GM21619 (cell line): ENCODE measurements at regions not wholly inside any gene's neighbourhood (a gene's known extent, or its start where the extent isn't known, plus 50 kb on each side); places are given as distances from the start of the nearest gene placed in this dataset.

Source experiments
- ATAC-seq: cut with Tn5 transposase; IDR thresholded peaks from one replicate; pipeline ENCODE4 v1.9.1; 2021; ENCODE audit not compliant: unreplicated experiment

DNA sequence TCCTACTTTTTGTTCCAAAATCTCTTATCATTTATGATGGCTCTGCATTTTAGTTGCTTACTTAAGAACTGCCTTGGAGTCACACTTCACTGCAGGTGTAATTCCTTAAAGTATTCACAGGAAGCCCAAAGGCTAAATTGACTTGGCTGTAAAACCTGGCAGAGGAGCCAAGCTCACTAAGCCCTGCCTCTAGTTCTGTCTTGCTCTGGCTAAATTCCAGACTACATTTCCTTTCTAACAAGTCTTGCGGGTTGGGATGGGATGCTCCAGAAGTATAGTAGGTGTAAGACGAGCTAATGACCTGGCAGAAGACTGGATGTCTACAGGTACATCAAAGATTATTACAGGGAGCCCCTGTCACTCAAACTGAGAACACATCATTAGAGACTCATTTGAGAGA, 924.0 kb upstream of the INTU start:
- ATAC-seq: no peak

DNA sequence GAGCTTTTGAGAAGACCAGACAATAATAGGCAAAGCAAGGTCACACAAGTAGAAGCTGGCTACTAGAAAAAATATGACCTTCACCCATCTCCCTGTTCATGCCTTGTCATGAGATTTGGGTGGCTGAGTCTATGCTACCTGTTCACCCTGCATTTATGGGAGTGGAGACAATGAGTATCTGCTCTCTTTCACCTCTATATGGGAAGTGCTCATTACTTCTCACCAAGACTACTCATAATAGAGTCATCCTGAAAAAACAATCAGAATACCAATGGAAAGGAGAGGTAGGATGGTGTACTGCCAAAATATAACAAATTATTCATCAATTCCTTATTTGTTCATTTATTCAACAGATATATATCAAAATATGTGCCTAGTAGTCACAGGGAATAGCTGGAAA, 921.8 kb upstream of the INTU start:
- no peak for ATAC-seq

- ATAC-seq: no peak
Measured at GRCh38 chr4:126715067-126715466, 917.7 kb upstream of the INTU start.

DNA sequence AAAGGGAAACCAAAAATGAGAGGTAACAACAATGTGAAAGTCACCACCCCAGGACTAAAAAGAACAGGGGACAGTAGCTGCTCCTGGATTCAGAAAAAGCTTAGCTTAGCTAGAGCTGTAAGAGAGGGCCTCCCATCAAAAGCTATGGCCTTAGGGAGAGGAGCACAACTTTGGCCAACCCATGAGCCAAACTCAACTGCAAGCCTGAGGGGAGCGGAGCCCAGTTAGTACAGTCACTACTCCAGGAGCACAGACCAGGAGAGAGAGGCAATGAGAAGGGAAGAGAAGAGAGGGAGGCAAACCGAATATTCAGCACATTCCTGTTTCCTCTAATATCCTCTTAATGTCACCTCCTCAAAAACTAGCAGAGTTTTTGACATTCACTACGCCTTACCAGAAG, 917.1 kb upstream of the INTU start:
- no peak for ATAC-seq

DNA sequence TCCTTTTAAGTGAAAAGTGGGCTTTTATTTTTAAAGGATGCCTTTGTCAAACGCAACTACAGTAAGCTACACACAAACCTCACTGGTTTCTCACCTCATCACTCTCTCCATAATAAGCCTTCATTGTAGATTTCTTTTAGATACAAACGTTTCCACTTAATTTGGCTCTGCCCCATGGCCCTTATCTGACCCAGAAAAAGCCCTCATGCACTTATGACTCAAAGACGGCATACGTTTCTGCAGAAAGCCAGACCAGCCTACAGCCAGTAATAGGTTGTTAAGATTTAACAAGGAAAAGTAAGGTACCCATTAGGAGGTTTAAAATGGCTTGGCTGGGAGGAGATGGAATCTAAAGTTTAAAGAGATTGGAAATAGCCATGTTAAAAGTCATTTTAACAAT, 914.6 kb upstream of the INTU start:
- no peak for ATAC-seq

DNA sequence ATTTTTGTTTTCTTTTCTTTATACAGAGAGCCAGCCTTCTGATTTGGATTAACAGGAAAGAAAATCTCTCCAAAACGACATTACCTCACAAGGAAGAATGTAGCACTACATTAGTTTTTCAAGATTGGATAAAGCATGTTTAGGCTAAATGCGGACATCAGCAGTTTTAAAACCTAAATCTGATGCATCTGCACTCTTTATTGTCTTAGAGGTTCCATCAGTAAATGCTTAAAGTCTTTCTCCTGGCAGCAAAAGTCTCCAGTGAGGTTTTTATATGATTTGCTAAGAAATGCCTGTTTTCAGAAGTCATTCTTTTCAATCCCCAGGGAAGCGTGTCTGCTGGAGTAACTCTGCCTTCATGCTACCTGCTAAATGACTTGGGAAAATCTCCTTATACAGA, 912.9 kb upstream of the INTU start:
- no peak for ATAC-seq

DNA sequence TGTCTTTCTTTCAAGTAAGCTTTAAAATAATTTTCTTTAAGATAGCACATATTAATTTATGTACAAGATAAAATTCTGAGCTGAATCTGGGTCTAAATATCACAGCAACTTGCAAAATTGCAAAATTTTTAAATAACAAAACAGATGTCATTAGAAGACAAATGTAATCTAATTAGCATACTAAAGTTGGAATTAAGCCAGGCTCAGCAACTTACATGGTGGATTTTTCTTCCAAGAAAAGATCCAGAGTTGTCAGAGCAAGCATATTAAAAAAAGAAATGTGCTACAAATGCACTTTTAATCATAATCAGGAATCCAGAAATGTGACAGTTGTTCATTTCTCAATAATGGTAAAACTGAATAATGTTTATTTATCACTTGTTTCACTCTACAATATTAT, 906.9 kb upstream of the INTU start:
- no peak for ATAC-seq

- no peak for ATAC-seq
Measured at GRCh38 chr4:126727461-126727860, 905.3 kb upstream of the INTU start.

GRCh38 chr4:126731062-126731461, 901.7 kb upstream of the INTU start:
- no peak for ATAC-seq

GRCh38 chr4:126733301-126733700, 899.5 kb upstream of the INTU start:
- no peak for ATAC-seq

DNA sequence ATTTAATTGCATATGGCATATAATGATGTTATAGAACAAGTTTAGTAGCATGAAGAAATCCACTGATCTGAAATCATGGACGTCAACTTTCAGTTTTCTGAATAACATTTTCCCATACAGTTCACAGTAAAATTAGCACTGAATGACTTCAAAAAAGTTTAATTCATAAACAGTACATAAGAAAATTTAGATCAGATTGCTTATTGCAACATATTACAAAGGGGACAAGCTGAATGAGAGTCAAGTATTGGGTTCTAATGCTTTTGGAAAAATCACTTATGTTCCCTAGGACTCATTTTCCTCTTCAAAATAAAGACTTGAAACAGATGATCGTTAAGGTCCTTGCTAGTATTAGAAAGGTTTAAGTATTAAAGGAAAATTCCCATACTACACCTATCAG, 898.3 kb upstream of the INTU start:
- ATAC-seq: no peak

- no peak for ATAC-seq
Measured at GRCh38 chr4:126735294-126736132, 897.2 kb upstream of the INTU start.

DNA sequence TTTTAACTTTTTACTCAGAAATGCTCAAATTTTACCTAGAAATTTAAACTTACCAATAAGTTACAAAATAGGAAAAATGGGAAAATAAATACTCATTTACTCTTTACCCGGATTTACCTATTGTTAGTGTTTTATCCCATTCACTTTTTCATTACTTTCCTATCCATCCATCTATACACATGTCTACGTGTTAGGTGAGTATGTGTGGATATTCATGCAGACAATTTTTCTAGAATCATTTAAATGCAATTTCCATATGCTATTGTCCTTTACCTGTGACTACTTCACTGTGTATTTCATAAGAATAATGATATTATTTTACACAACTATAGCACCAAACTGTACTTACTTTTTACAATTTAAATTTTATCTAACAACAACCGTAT, 896.6 kb upstream of the INTU start:
- no peak for ATAC-seq

DNA sequence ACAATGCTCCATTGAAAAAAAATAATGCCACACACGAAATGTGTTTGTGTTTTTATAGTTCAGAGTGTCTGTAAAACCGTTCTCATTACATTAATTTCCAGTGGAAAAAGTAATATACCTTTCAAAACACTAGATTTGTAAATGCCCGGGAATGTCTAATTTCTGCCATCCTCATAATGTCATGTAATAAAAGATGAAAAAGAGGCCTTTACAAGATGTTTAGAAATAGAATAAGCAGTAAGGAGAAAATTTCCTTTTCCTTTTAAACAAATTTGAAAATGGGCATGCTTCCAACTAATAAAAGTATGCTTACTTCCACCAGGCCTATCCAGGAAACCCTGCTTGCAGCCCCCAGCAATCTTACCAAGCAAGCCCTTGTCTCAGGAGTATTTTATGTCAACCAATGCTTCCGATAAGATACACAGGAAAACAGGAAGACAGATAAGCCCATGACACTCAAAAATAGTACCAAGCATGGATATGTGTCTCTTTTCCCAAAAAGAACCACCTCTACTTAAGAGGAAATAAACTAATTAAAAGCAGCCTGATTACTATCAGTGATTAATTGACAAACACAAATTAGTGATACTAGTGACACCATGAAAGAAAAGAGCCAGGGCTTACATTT, 894.7 kb upstream of the INTU start:
- no peak for ATAC-seq

DNA sequence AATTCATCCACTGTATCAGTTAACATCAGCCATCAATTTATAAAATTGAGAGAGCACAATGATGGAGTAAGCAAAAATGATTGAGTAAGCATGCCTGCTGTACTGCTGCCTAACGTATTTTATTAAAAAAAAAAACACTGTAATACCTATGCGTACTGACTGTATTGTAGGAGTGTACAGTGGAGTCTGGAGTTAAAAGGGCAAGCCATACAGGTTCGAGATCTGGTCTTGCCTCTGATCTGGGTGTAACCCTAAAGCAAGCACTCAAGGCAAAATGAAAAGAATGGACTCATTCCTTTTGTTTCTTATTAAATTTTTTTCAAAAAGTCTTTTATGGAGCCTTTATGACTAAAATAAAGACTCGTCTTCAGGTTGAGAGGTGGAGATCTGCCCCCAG, 894.2 kb upstream of the INTU start:
- no peak for ATAC-seq

DNA sequence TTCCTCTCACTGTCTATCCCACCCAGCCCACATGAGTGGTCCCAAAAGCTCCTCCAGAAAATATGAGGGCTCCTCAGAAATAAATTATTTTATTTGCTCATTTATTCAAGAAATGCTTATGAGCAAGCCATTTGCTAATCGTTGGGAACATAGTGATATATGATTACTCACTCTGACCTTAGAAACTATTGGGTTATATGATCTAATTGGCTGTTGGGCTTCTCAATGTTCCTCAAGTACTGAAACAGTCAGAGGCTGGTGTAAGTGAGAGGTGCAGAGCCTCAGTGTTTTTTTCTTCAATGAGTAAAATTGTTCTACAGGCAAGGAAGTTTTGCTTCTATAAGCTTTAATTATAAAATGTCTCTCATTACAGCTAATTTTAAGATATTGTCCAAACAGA, 893.8 kb upstream of the INTU start:
- no peak for ATAC-seq

DNA sequence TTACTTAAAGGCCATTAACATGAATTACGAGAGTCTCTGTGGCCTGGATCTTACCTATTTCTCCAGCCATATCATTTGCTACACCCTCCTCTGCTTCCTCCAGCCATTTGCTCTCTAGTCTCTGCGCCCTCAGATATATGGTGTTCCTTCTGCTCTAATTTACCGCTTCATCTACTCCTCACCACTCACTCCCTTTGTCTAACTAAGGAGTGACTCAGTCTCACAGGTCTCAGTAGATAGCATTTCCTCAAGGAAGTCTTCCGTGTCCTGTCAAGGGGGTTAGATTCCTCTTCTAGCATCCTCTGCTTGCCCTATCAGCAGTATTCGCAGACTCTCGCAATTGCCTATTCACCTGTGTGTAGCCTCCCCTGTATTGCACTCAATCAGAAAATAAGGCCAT, 892.1 kb upstream of the INTU start:
- no peak for ATAC-seq

DNA sequence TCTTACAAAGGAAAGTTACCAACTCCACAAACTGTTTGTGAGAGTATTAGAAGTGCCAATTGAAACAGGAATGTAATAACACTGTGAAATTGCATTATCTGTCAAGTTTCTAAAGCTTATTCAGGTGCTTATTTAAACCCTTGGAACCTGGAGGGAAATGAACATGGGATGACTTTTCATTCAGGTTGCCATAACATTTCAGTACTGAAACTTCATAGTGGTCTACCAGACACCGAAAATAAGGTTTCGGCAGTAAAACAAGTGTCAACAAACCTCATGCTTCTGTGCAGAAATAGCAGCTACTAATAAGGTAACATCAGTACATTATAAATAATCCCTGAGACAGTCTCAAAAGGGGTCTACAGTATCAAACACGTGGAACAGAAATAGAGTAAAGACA, 890.7 kb upstream of the INTU start:
- ATAC-seq: no peak

DNA sequence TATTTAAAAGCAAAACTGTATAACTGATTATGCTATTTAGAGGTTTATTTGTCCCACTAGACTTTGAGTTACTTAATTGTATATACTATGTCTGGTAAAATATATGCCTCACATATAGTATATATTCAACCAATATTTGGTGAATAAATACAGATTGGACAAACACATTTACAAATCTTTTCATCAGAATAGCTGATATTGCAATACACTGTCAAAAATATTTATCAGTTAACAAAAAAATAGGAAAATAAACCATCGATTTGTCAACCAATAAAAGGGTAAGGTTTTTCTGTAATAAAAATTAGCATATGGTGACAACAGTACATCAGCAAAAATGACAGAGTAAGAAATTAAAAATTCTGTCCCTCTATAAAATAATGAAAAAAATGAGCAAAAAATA, 889.9 kb upstream of the INTU start:
- no peak for ATAC-seq

DNA sequence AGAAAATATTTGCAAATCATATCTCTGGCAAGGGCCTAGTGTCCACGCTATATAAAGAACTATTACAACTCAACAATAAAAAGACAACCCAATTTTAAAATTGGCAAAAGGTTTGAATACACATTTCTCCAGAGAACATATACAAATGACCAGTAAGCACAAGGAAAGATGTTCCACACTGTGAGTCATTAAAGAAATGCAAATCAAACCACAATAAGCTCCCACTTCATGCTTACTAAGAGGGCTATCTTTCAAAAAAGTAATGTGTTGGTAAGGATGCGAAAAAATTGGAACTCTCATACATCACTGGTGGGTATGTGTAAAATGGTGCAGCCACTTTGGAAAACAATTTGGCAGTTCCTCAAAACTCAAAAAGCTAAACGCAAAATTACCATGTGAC, 884.0 kb upstream of the INTU start:
- ATAC-seq: no peak

GRCh38 chr4:126750723-126751122, 882.0 kb upstream of the INTU start:
- no peak for ATAC-seq

DNA sequence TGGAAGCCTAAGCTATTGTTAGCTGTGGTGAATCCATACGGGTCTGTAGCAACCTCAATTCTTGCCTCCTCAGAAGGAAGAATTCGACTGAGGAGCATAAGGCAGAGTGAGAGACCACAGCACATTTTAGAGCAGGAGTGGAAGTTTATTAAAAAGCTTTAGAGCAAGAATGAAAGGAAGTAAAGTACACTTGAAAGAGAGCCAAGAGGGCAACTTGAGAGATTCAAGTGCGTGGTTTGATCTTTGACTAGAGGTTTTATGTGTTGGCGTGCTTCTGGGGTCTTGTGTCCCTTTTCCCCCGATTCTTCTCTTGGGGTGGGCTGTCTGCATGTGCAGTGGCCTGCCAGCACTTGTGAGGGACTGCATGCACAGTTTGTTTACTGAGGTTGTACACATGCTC, 880.6 kb upstream of the INTU start:
- ATAC-seq: no peak

GRCh38 chr4:126752702-126753101, 880.1 kb upstream of the INTU start:
- ATAC-seq: no peak
